ENCODE measurements at regions not wholly inside any gene's neighbourhood (a gene's known extent, or its start where the extent isn't known, plus 50 kb on each side); places are given as distances from the start of the nearest gene placed in this dataset.
"Not testable (repeated sequence)": the region's sequence is repeated elsewhere in the genome, so short reads cannot be mapped to it uniquely, and the experiment has no call there.

DNA sequence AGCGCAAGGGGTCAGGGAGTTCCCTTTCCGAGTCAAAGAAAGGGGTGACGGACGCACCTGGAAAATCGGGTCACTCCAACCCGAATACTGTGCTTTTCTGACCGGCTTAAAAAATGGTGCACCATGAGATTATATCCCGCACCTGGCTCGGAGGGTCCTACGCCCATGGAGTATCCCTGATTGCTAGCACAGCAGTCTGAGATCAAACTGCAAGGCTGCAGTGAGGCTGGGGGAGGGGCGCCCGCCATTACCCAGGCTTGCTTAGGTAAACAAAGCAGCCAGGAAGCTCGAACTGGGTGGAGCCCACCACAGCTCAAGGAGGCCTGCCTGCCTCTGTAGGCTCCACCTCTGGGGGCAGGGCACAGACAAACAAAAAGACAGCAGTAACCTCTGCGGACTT, 426.1 kb upstream of the SPTLC3 start:
- TF ChIP-seq, protein P1, sequence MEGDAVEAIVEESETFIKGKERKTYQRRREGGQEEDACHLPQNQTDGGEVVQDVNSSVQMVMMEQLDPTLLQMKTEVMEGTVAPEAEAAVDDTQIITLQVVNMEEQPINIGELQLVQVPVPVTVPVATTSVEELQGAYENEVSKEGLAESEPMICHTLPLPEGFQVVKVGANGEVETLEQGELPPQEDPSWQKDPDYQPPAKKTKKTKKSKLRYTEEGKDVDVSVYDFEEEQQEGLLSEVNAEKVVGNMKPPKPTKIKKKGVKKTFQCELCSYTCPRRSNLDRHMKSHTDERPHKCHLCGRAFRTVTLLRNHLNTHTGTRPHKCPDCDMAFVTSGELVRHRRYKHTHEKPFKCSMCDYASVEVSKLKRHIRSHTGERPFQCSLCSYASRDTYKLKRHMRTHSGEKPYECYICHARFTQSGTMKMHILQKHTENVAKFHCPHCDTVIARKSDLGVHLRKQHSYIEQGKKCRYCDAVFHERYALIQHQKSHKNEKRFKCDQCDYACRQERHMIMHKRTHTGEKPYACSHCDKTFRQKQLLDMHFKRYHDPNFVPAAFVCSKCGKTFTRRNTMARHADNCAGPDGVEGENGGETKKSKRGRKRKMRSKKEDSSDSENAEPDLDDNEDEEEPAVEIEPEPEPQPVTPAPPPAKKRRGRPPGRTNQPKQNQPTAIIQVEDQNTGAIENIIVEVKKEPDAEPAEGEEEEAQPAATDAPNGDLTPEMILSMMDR (IDR thresholded peaks at IDR 0.05): not testable (repeated sequence)
- not testable (repeated sequence) for TF ChIP-seq POLR2AphosphoS5, POLR2A (IDR thresholded peaks at IDR 0.05)
